ENCODE measurements at regions not wholly inside any gene's neighbourhood (a gene's known extent, or its start where the extent isn't known, plus 50 kb on each side); places are given as distances from the start of the nearest gene placed in this dataset.

GRCh38 chr11:80699406-80700177 is 1258.8 kb upstream of the TENM4 start:
- peak; percentile 77 for DNase-seq (ENCODE audit: low read depth, low spot score)

- DNase-seq (ENCODE audit: low read depth, low spot score): no peak
Measured at GRCh38 chr11:80698637-80699036, 1257.8 kb upstream of the TENM4 start.

- DNase-seq (ENCODE audit: low read depth, low spot score): no peak
Measured at GRCh38 chr11:80694385-80694784, 1253.6 kb upstream of the TENM4 start.

- DNase-seq (ENCODE audit: low read depth, low spot score): no peak
Measured at GRCh38 chr11:80687941-80688340, 1247.1 kb upstream of the TENM4 start.

GRCh38 chr11:80686889-80687288 is 1246.1 kb upstream of the TENM4 start:
- peak; percentile 8 for DNase-seq (ENCODE audit: low read depth, low spot score)

GRCh38 chr11:80673566-80673965 is 1232.7 kb upstream of the TENM4 start:
- no peak for DNase-seq (ENCODE audit: low read depth, low spot score)

- DNase-seq (ENCODE audit: low read depth, low spot score): no peak
Measured at GRCh38 chr11:80669620-80670019, 1228.8 kb upstream of the TENM4 start.

GRCh38 chr11:80668039-80668438 is 1227.2 kb upstream of the TENM4 start:
- DNase-seq (ENCODE audit: low read depth, low spot score): peak; percentile 3

GRCh38 chr11:80655834-80656233 is 1215.0 kb upstream of the TENM4 start:
- DNase-seq (ENCODE audit: low read depth, low spot score): no peak

GRCh38 chr11:80650966-80651365 is 1210.1 kb upstream of the TENM4 start:
- no peak for DNase-seq (ENCODE audit: low read depth, low spot score)

- DNase-seq (ENCODE audit: low read depth, low spot score): peak; percentile 4
Measured at GRCh38 chr11:80649186-80649585, 1208.4 kb upstream of the TENM4 start.

- no peak for DNase-seq (ENCODE audit: low read depth, low spot score)
Measured at GRCh38 chr11:80638296-80638695, 1197.5 kb upstream of the TENM4 start.

- no peak for DNase-seq (ENCODE audit: low read depth, low spot score)
Measured at GRCh38 chr11:80637571-80637970, 1196.7 kb upstream of the TENM4 start.

GRCh38 chr11:80636999-80637398 is 1196.2 kb upstream of the TENM4 start:
- no peak for DNase-seq (ENCODE audit: low read depth, low spot score)

- no peak for DNase-seq (ENCODE audit: low read depth, low spot score)
Measured at GRCh38 chr11:80635178-80635577, 1194.3 kb upstream of the TENM4 start.

GRCh38 chr11:80632691-80633090 is 1191.9 kb upstream of the TENM4 start:
- peak; percentile 58 for DNase-seq (ENCODE audit: low read depth, low spot score)

GRCh38 chr11:80632156-80632555 is 1191.3 kb upstream of the TENM4 start:
- DNase-seq (ENCODE audit: low read depth, low spot score): peak; percentile 10

- DNase-seq (ENCODE audit: low read depth, low spot score): no peak
Measured at GRCh38 chr11:80629466-80629865, 1188.6 kb upstream of the TENM4 start.

GRCh38 chr11:80627364-80627763 is 1186.5 kb upstream of the TENM4 start:
- DNase-seq (ENCODE audit: low read depth, low spot score): no peak

GRCh38 chr11:80626721-80627120 is 1185.9 kb upstream of the TENM4 start:
- DNase-seq (ENCODE audit: low read depth, low spot score): no peak

GRCh38 chr11:80625563-80625962 is 1184.7 kb upstream of the TENM4 start:
- DNase-seq (ENCODE audit: low read depth, low spot score): no peak

- DNase-seq (ENCODE audit: low read depth, low spot score): no peak
Measured at GRCh38 chr11:80621871-80622270, 1181.0 kb upstream of the TENM4 start.

- DNase-seq (ENCODE audit: low read depth, low spot score): no peak
Measured at GRCh38 chr11:80620867-80621266, 1180.0 kb upstream of the TENM4 start.

GRCh38 chr11:80617156-80617555 is 1176.3 kb upstream of the TENM4 start:
- DNase-seq (ENCODE audit: low read depth, low spot score): no peak
